GM19463 (cell line): ENCODE measurements at regions not wholly inside any gene's neighbourhood (a gene's known extent, or its start where the extent isn't known, plus 50 kb on each side); places are given as distances from the start of the nearest gene placed in this dataset.
"Not testable (repeated sequence)": the region's sequence is repeated elsewhere in the genome, so short reads cannot be mapped to it uniquely, and the experiment has no call there.

Experiments
- ATAC-seq: cut with Tn5 transposase; IDR thresholded peaks from one replicate; pipeline ENCODE4 v1.9.1; 2021; ENCODE audit warnings: mild to moderate bottlenecking, moderate library complexity; ENCODE audit not compliant: unreplicated experiment

DNA sequence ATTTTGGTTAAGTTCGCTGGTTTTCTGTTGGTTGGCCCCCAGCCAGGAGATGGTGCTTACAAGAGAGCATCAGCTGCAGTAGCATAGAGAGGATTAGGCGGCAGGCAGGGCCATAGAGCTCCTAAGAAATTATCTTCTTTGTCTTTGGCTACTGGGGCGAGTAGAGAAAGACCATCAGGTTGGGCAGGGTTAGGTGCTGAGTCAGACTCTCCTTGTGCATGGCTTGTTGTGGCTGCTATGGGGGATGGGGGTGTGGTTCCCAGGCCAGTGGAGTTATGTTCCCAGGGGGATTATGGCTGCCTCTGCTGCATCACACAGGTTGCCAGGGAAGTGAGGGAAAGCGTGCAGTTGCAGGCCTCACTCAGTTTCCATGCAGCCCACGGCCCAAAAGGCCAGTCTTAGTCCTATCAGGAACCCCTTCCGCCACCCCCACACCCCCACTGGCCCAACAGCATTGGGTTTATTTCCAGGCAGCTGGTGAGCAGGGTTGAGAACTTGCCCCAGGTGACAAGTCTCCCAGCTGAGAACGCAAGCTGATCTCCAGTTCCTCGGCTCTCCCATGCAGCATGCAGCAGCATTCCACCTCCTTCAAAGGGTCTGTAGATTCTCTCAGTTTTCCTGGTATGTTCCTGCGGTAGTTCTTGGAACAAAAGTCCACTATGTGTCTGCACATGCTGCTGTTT lies 243.7 kb downstream of the UTRN start:
- ATAC-seq = peak; percentile 54

DNA sequence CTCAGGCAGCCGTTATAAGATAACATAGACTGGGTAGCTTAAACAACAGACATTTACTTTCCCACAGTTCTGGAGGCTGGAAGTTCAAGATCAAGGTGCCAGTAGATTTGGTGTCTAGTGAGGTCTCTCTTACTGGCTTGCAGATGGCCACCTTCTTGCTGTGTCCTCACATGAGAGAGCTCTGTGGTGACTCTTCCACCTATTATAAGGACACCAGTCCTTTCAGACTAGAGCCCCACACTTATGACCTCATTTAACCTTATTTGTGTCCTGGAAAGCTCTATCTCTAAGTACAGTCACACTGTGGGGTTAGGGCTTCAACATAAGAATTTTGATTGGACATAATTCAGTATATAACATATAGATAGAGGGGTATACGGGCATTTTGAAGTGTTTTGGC lies 245.0 kb downstream of the UTRN start:
- ATAC-seq = no peak

DNA sequence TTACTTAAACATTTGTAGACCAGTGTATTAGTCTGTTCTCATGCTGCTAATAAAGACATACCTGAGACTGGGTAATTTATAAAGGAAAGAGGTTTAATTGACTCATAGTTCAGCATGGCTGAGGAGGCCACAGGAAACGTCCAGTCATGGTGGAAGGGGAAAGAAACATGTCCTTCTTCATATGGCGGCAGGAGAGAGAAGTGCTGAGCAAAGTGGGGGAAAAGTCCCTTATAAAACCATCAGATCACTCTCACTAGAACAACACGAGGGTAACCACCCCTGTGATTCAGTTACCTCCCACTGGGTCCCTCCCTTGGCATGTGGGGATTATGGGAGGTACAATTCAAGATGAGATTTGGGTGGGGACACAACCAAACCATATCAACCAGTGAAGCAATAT lies 247.1 kb downstream of the UTRN start:
- not testable (repeated sequence) for ATAC-seq

DNA sequence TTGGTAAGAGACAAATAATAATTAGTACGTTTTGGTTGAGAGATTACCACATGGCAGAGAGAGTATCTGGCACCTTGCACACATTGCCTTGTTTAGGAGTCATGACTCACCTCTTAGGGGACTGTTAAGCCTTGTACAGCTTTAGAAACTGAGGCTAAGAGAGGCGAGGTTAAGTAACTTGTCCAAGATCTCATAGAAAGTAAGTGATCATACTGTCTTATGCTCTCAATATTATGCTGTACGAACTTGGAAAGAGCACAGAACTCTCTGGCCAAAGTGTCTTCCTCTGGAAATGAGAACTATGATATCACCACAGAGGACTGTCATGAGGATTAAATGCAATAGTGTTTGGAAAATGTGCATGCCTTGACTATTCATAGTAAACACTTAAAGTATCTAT lies 249.0 kb downstream of the UTRN start:
- ATAC-seq = no peak

DNA sequence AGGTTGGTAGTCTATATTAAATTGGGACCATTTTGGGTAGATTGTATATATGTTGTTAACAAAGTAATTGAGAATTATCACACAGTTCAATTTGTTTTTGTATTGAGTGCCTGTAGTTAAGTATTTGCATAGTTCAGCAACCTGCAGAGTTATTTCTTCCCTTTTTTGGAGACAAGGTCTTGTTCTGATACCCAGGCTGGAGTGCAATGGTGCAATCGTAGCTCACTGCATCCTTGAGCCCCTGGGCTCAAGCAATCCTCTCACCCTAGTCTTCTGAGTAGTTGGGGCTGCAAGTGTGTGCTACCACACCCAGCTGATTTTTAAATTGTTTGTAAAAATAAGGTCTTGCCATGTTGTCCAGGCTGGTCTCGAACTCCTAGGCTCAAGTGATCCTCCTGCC lies 250.5 kb downstream of the UTRN start:
- no peak for ATAC-seq

DNA sequence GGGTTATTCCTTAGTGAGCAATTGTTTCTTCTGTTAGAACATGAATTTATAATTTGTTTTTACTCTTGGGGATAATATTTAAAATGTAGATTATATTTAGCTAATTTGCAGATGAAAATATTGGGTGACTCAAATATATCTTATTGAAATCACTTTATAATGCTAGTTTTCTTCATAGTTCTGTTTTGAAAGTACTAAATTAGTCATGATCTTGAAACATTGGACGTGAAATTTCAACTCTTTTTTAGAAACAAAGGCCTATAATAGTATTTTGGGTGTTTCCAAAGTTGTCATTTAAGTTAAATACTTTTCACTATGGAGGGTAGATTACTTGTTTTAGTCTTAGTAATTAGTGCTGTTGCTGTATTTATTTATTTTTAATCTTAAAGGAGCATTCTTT lies 250.9 kb downstream of the UTRN start:
- no peak for ATAC-seq

DNA sequence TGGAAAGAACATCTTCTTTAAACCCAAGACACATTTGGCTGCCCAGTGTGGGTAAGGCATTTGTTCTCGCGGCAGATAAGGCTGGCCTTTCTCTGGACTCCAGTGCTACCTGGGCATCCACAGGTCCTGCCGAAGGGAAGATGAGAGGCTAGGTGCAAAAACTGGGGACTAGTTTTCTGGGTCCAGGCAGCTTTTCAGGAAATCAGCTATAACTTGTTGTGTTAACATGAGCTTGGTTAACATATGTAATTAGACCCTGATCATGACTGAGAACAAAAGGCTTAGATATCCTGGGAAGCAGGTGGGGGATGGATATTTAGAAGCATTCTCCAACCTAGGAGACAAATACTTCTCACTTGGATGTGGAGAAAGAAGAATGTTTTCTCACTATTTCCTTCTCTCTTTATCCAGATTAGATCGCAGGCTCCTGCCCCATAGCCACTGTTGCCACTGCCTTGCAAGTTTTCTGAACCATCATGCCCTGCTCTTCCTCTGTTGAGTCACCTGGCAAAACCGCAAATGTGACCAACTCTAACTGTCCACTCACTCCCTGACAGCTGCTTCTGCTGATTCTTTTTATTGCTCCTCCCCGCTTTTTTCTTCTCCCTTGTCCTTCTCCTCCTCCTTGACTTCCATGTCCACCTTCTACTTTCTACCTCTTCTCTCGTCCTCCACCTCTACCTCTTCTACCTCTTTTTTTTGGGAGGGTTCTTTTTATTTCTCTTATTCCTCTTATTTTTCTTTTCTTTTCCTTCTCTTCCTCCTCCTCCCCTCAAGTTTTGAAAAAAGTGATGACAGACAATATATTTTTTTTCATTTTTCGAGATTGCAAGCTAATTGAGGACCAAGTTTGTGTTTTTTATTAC lies 258.1 kb downstream of the UTRN start:
- ATAC-seq = no peak

DNA sequence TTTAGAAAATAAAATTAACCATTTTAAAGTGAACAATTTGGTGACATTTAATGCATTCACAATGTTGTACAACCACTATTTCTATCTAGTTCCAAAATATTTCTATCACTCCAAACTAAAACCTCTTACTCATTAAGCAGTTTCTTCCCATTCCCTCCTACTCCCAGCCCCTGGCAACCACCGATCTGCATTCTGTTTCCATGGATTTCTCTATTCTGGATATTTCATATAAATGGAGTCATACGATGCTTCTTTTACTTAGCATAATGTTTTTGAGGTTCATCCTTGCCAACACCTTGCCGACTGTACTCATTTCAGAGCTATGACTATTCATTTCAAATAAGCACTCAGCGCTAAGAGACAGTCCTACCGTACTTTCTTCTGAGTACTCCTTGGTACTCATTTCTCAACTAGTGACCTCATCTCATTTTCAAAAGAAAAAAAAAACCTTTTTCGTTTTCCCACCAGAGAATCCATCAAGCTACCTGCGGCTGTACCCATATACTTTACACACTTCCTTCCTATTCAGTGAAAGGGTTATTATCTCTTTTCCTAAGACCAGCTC lies 259.2 kb downstream of the UTRN start:
- peak; percentile 82 for ATAC-seq

DNA sequence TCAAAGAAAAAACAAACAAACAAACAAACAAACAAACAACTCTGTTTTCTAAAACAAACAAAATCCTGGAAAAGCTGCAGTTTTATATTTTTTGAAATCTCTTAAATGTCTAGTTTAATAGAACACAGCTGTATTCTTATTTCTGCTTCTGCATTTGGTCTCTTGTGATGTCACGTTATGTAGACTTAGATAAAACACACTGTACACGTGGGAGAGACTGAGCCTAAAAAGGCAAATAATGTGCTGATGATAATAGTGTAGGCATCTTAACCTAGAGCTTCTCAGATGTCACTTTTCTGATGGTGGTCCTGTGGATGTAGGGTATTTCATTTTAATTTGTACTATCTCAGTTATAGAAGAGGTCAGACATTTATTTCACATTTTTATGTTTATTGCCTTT lies 261.7 kb downstream of the UTRN start:
- ATAC-seq = no peak

DNA sequence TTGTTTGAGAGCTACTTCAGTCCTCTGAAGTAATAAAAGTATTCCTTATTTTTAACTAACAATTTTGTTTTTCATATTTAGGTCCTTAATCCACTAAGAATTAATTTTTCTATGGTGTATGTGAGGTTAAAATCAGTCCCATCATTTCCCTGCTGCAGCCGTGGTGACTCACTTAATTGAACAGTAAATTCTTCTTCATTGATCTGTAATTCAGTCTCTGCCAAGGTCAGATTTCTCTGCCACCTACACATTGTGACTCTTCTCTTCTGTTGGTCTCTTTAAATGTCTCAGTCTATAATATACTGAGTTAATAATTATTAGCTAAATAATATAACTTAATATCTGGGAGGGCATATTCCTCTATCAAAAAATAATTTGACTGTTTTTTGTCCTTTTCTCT lies 262.3 kb downstream of the UTRN start:
- no peak for ATAC-seq

DNA sequence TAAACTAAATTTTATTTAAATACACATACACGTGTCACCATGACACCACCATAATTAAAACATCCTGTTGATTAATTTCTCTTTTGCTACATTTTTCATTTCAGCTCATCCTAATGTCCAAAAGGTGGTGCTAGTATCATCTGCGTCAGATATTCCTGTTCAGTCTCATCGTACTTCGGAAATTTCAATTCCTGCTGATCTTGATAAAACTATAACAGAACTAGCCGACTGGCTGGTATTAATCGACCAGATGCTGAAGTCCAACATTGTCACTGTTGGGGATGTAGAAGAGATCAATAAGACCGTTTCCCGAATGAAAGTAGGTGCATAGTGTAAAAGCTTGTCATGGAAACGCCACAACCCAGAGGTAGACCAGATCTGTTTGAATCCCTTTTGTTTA lies 263.4 kb downstream of the UTRN start:
- no peak for ATAC-seq

DNA sequence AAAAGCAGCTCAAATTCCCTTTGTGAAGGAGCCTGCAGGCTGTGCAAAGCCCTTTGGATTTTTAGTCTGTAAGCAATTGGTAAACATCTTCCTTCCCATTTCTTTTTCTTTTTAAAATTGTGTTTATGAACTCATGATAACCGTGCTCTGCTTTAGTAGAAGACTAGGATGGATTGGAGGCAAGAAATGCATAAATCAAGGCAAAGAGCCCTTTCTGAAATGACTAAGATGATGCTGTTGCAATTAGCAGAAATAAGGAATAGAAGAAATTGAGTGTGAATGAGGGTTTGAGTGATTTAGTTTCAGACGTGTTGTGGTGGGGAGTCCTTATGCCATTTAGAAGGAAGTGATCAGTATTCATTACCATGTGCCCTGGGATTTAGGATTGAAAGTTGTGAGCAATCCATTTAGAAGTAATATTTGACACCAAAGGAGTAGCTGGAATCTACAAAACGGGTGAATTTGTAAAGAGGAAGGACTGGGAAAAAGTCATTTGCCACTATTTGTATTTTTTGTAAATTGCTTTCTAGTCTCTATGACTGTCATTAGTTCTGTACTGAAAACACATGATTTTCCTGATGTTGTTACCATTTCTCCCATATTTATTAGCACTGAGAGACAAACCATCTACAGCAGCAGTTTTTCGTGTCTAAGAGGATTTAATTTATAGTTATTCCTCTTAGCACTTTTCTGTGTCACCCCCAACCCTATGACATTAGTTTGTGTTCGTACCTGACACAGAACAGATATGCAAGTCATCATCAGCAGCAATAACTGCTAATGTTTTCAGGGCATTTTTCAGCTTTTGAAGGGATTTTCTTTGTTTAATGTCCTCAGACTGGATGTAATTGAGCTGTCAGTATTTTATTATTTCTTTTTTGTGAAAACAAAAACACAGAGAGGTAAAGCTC lies 265.0 kb downstream of the UTRN start:
- ATAC-seq = no peak

DNA sequence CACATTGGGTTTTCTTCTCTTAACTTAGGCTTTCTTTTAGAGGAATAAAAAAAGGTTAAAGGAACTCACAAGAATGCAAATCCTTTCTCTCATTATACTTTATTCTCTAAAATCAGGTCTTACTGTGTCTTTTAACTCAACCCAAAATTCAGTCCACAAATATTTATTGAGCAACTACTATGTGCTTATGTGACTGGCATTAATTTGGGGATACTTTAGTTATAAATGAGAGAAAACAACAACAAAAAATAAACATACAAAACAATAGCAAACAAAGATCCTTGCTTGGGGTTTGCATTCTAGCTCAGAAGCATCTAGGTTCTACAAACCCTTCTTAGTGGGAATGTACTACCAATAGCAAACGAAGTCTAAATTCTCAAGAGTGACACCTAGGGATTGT lies 266.2 kb downstream of the UTRN start:
- no peak for ATAC-seq

DNA sequence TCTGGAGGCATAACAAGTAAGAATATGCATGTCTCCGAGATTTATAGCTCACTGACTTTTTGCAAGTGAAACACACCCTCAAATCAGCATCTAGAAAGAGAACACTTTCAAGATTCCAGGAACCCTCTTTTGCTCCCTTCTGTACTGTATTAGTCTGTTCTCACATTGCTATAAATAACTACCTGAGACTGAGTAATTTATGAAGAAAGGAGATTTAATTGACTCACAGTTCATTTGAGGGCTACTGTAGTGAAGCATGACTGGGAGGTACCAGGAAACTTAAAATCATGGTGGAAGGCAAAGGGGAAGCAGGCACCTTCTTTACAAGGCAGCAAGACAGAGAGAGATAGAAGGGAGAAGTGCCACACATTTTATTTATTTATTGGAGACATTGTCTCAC lies 269.9 kb downstream of the UTRN start:
- no peak for ATAC-seq

DNA sequence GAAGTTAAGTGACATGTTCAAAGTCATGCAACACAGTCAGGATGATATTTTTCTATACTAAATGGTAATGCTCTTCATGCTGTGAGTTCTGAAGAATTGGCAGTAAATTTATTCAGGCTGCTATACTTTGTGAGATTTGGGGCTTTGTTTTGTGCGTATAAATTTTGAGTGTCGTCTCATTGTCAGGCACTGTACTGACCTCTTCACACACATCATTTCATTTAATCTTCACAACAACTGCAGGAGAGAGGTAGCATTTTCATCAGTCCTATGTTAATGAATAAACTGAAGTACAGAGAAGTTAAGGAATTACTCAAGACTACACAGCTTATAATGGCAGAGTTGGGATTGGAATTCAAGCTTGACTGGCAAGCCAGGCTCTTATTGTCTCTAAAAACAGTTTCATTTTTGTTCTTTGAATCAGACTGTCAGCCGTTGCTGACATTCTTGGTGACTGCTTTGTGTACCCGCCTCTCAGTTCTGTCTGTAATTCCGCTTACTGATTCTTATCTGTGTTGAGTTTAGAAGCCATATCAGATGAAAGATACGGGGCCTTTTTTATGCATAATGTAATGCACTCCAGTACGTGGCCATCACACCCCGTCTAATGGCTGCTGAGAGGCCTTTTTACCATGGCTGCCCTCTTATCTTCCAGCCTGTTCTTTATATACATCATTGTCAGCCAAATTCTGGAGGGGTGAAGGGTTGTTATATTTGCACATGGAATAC lies 274.9 kb downstream of the UTRN start:
- no peak for ATAC-seq

DNA sequence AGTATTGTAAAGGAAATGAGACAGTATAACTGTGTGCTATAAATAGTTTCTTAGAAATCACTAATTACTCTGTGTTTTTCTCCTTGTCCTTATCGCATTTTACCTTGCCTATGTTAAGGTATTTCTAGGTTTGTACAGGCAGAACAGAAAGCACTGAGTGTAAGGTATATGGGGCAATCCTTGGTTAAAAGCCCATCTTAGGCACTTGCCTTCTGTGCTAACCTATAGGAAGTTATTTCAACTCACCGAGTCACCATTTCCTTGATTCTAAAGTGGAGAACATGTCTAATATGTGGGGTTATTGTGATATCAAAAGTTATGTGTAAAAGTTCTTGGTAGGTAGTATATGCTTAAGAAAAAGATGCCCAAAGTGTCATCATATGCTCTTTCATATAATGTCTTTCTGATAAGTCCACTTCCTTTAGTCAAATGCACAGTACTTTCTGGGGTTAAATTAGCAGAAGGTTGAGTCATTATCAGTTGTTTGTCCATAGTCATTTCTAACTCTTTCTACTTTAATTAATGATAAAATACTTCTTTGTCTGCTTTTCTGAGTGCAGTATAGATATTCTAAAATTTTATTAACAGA lies 276.4 kb downstream of the UTRN start:
- no peak for ATAC-seq

DNA sequence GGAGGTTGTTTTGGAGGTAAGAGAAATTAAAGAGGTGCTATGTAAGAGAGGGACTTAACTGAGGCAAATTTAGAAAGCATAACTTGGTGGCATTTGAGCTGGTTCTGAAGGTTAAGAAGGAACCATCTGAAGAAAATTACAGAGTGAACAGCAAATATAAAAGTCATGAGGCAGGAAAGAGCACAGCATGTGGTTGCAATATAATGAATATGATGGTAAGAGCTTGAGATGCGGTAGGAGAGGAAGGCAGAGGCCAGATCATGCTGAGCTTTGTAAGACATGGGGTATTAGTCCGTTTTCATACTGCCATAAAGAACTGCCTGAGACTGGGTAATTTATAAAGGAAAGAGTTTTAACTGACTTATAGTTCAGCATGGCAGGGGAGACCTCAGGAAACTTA lies 279.1 kb downstream of the UTRN start:
- no peak for ATAC-seq

DNA sequence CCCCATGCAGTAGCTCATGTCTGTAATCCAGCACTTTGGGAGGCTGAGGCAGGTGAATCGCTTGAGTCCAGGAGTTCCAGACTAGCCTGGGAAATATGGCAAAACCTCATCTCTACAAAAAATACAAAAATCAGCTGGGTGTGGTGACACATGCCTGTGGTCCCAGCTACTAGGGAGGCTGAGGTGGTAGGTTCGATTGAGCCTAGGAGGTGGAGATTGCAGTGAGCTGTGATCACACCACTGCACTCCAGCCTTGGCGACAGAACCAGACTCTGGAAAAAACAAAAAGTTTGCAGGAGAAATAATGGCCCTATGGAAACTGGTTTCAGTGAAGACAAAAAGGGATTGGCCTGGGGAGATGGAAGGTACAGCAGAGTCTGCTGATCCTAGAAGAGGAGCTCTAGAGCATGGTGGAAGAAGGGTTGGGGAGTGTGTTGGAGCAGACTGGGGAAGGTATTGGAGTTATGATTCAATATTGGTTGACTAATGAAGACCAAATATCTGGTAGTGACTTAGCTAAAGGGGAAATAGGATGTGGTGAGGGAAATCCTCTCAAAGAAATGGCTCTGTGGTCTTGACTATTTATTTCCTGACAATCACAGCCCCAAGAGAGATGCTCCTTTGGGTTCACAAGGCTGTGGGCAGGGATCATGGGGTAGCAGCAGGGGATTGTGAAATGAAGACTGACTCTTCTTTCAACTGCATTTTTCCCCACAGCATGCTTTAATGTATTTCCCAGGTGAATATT lies 281.9 kb downstream of the UTRN start:
- ATAC-seq = no peak

DNA sequence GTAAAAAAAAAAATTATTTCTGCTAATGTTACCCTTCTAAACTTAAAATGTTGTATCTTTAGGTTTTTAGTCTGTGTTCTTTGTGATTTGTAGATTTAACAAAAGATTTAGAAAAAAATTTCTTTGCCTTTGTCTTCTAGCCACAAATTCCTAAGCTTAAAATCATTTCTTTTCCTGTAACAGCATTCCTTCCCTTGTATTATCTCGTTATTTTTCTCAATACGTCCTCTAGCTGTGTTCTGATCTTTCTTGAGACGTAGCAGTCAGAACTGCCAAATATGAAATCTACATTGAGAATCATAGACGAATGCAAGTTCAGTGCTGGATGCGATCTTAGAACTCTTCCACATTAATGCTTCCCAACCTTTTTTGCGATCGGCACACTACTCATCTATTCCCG lies 283.1 kb downstream of the UTRN start:
- no peak for ATAC-seq
